Transverse colon (tissue), 3 donors: ENCODE measurements at regions not wholly inside any gene's neighbourhood (a gene's known extent, or its start where the extent isn't known, plus 50 kb on each side); places are given as distances from the start of the nearest gene placed in this dataset.

Experiments used
- CTCF ChIP-seq, 5 experiments: fragments of 200-600 bp in 3 of 5; fragments of 450-650 bp in 2 of 5; sonication (generic) in 3 of 5; IDR thresholded peaks; 1 replicate in 2 of 5; 2 replicates in 3 of 5; pipeline ENCODE4 v1.5.1; 2016 to 2017; ENCODE audit warnings: antibody characterized with exemption in 5 of 5, inconsistent platforms in 3 of 5, mild to moderate bottlenecking in 2 of 5, moderate library complexity in 1 of 5
- EP300 ChIP-seq: sonication (generic); formaldehyde crosslinking; IDR thresholded peaks from one replicate; pipeline ENCODE4 v1.6.1; 2017; ENCODE audit warnings: antibody characterized with exemption, low read depth

GRCh38 chr20:20956513-20956931, 149.6 kb downstream of the LINC00237 start:
- no peak for TF ChIP-seq CTCF (IDR thresholded peaks at IDR 0.05)
- TF ChIP-seq EP300: no peak
